ENCODE measurements at regions not wholly inside any gene's neighbourhood (a gene's known extent, or its start where the extent isn't known, plus 50 kb on each side); places are given as distances from the start of the nearest gene placed in this dataset.

- TF ChIP-seq, protein P1, sequence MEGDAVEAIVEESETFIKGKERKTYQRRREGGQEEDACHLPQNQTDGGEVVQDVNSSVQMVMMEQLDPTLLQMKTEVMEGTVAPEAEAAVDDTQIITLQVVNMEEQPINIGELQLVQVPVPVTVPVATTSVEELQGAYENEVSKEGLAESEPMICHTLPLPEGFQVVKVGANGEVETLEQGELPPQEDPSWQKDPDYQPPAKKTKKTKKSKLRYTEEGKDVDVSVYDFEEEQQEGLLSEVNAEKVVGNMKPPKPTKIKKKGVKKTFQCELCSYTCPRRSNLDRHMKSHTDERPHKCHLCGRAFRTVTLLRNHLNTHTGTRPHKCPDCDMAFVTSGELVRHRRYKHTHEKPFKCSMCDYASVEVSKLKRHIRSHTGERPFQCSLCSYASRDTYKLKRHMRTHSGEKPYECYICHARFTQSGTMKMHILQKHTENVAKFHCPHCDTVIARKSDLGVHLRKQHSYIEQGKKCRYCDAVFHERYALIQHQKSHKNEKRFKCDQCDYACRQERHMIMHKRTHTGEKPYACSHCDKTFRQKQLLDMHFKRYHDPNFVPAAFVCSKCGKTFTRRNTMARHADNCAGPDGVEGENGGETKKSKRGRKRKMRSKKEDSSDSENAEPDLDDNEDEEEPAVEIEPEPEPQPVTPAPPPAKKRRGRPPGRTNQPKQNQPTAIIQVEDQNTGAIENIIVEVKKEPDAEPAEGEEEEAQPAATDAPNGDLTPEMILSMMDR (IDR thresholded peaks at IDR 0.05; ENCODE audit: unreplicated experiment) = no peak
- no peaks in the 10 kb centered on the region for H3K36me3 Mint-ChIP-seq (ENCODE audit: low read depth, unreplicated experiment)
- H3K27ac Mint-ChIP-seq (ENCODE audit: unreplicated experiment) = no peak overlapping the region
- no peak for DNase-seq (ENCODE audit: low spot score)
- no peak overlapping the region for H3K4me3 Mint-ChIP-seq (ENCODE audit: unreplicated experiment)
- no peaks in the 10 kb centered on the region for H3K4me1 Mint-ChIP-seq (ENCODE audit: unreplicated experiment)
- no peaks in the 10 kb centered on the region for H3K27me3 Mint-ChIP-seq (ENCODE audit: unreplicated experiment)
- H3K9me3 Mint-ChIP-seq (ENCODE audit: unreplicated experiment) = no peaks in the 10 kb centered on the region
Measured at GRCh38 chr3:70635301-70635700, 322.9 kb upstream of the MDFIC2 start.

DNA sequence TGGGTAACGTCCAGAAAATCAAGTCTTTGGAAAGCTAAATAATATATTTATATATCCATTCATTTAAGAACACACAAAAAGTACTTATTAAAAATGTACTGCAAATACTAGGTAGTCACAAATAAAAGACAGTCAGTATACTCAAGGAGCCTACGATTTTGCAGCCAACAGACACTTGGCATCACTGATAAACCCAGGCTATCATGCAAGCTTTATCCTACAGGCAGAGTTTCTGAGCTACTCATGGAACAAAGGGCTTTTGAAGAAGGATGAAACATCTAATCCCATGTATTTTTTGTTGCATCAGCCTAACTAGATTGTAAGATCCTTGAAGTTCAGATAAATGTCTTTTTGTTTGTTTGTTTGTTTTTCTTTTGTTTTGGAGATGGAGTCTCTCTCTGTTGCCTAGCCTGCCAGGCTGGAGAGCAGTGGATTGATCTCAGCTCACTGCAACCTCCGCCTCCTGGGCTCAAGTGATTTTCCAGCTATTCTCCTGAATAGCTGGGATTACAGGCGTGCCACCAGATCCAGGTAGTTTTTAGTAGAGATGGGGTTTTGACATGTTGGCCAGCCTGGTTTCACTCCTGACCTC is 319.4 kb upstream of the MDFIC2 start:
- no peak for DNase-seq (ENCODE audit: low spot score)

DNA sequence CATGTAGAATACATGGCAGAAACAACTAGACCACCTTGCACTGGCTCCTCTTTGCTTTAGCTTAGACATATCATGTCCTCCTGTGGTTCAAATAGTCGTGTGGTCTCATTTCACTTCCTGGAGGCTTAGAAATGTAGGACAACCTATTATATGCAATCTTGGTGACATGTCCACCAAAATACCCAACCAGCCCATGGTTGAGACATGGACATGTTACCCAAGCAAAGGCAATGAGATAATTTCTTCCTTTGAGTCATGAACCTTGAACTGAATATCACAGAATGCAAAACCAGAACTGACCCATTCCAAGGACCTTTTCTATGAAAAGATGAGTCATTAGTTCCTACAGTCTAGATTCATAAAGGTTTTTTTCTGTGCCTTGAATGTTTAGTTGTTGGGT is 309.0 kb upstream of the MDFIC2 start:
- Mint-ChIP-seq H3K27me3 (ENCODE audit: unreplicated experiment) (no peaks in the 10 kb centered on the region), H3K36me3 (ENCODE audit: low read depth, unreplicated experiment) (no peaks in the 10 kb centered on the region), H3K4me1 (ENCODE audit: unreplicated experiment) (no peaks in the 10 kb centered on the region), H3K27ac (ENCODE audit: unreplicated experiment) (no peak overlapping the region), H3K9me3 (ENCODE audit: unreplicated experiment) (no peaks in the 10 kb centered on the region), H3K4me3 (ENCODE audit: unreplicated experiment) (no peak overlapping the region)
- DNase-seq (ENCODE audit: low spot score) = no peak
- TF ChIP-seq, protein P1 (IDR thresholded peaks at IDR 0.05; ENCODE audit: unreplicated experiment) = no peak

More for the DNA sequence above, 319.4 kb upstream of the MDFIC2 start:
- H3K27me3 Mint-ChIP-seq (ENCODE audit: unreplicated experiment) = no peaks in the 10 kb centered on the region
- no peaks in the 10 kb centered on the region for H3K9me3 Mint-ChIP-seq (ENCODE audit: unreplicated experiment)
- H3K27ac Mint-ChIP-seq (ENCODE audit: unreplicated experiment) = no peak overlapping the region
- H3K36me3 Mint-ChIP-seq (ENCODE audit: low read depth, unreplicated experiment) = no peaks in the 10 kb centered on the region
- H3K4me3 Mint-ChIP-seq (ENCODE audit: unreplicated experiment) = no peak overlapping the region
- TF ChIP-seq, protein P1 (IDR thresholded peaks at IDR 0.05; ENCODE audit: unreplicated experiment) = no peak
- no peaks in the 10 kb centered on the region for H3K4me1 Mint-ChIP-seq (ENCODE audit: unreplicated experiment)

DNA sequence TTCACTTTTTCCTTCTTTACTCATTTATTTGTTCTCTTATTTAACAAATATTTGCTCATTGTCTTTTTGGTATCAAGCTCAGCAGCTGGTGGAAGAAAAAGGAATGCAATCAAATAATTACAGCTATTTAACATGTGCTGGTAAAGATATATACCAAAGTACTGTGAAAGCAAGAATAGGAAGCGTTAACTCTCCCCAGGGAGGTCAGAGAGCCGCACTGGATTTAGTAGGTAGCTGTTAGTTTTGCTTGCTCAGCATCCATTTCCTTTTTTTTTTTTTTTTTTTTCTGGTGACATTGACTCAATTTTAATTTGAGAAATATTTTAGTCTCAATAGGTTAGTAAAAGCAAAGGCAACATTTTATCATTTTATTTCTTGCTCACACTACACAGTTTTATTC is 308.5 kb upstream of the MDFIC2 start:
- H3K4me3 Mint-ChIP-seq (ENCODE audit: unreplicated experiment) = no peak overlapping the region
- H3K27ac Mint-ChIP-seq (ENCODE audit: unreplicated experiment) = no peak overlapping the region
- H3K4me1 Mint-ChIP-seq (ENCODE audit: unreplicated experiment) = no peaks in the 10 kb centered on the region
- H3K9me3 Mint-ChIP-seq (ENCODE audit: unreplicated experiment) = no peaks in the 10 kb centered on the region
- TF ChIP-seq, protein P1 (IDR thresholded peaks at IDR 0.05; ENCODE audit: unreplicated experiment) = no peak
- H3K27me3 Mint-ChIP-seq (ENCODE audit: unreplicated experiment) = no peaks in the 10 kb centered on the region
- no peak for DNase-seq (ENCODE audit: low spot score)
- no peaks in the 10 kb centered on the region for H3K36me3 Mint-ChIP-seq (ENCODE audit: low read depth, unreplicated experiment)

DNA sequence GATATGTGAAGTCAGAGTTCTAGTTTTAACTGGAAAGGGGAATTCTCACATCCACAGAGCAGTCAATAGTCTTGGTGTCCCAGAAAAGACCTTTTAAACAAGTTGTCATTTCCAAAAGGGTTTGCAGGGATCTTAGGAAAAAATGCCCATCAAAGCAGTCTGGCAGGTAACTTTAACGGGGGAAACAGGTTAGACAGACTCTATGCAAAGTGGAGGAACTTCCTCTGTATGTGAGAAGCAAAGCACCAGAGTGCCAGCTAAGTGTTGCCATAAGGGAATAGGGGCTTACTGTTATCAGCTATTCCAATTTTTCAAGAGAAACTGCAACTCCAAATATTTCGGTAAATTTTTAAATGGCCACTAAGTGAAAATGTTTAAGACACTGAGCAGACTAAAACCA is 307.9 kb upstream of the MDFIC2 start:
- no peak overlapping the region for H3K4me3 Mint-ChIP-seq (ENCODE audit: unreplicated experiment)
- H3K4me1 Mint-ChIP-seq (ENCODE audit: unreplicated experiment) = no peaks in the 10 kb centered on the region

More for the DNA sequence above, 307.9 kb upstream of the MDFIC2 start:
- no peak overlapping the region for H3K27ac Mint-ChIP-seq (ENCODE audit: unreplicated experiment)
- TF ChIP-seq, protein P1 (IDR thresholded peaks at IDR 0.05; ENCODE audit: unreplicated experiment) = no peak
- H3K9me3 Mint-ChIP-seq (ENCODE audit: unreplicated experiment) = no peaks in the 10 kb centered on the region
- no peak for DNase-seq (ENCODE audit: low spot score)
- H3K36me3 Mint-ChIP-seq (ENCODE audit: low read depth, unreplicated experiment) = no peaks in the 10 kb centered on the region
- H3K27me3 Mint-ChIP-seq (ENCODE audit: unreplicated experiment) = no peaks in the 10 kb centered on the region

Measured in endothelial cell (in vitro differentiated cells).